Left ventricle myocardium inferior (tissue), 1 donor: ENCODE measurements at regions not wholly inside any gene's neighbourhood (a gene's known extent, or its start where the extent isn't known, plus 50 kb on each side); places are given as distances from the start of the nearest gene placed in this dataset.

Source experiments
- DNase-seq: peaks from one replicate; pipeline ENCODE4 v3.0.0-alpha.2; 2020
- H3K27ac ChIP-seq: fragments of 200-600 bp; replicated peaks from 2 replicates; pipeline ENCODE4 v1.8.0; 2021
- H3K27me3 ChIP-seq: fragments of 200-600 bp; 2 replicates; pipeline ENCODE4 v1.8.0; 2021; ENCODE audit warnings: low read depth
- H3K36me3 ChIP-seq: fragments of 200-600 bp; 2 replicates; pipeline ENCODE4 v1.8.0; 2021
- H3K4me1 ChIP-seq: fragments of 200-600 bp; 2 replicates; pipeline ENCODE4 v1.8.0; 2021
- H3K4me3 ChIP-seq: fragments of 200-600 bp; 2 replicates; pipeline ENCODE4 v1.8.0; 2021; ENCODE audit warnings: mild to moderate bottlenecking, moderate library complexity
- H3K9me3 ChIP-seq: fragments of 200-600 bp; replicated peaks from 2 replicates; pipeline ENCODE4 v1.8.0; 2021
- intact Hi-C: fragments of 100-400 bp; cut with micrococcal nuclease; formaldehyde crosslinking; loops from one replicate; pipeline ENCODE4 v1.11.0; 2022
- TF ChIP-seq, protein P1 (sequence below): fragments of 200-600 bp; IDR thresholded peaks from 2 replicates; pipeline ENCODE4 v1.8.0; 2021; ENCODE audit warnings: antibody characterized with exemption, mild to moderate bottlenecking, borderline replicate concordance
- donor health status: DM: no; HTN: yes; CAD: no; lungs with severe emphysema.

DNA sequence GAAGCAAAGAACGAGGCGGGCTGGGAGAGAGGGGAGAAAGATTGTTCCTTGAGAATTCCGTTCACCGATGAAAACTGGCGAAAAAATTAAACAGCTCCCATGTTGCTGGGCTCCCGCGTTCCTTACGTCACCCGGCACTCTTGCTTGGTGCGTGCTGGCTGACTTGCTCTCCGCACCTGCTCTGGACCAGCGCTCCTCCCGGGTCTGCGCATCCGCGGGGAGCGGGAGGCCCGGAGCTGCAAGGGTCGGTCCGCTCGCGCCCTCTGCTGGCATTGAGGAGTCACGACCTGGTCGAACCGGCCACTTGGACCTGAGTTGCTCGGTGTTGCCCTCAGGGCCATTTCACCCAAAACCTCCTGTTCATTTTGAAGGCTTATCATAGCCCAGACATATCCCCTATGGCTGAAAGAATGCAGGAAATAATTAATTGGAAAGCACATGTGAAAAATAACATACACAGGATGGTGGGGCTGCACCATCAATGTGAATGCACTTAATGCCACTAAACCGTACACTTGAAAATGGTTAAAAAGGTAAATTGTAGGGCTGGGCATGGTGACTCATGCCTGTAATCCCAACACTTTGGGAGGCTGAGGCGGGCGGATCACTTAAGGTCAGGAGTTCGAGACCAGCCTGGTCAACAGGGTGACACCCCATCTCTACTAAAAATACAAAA is 98.9 kb upstream of the BACE2 start:
- peak; percentile 80 for DNase-seq
- intact Hi-C loops, result loop anchor here (10.0 kb wide), 1 partner anchor 924 kb away; no protein-coding TSS in a partner anchor
- peak overlapping the region; percentile 57 for H3K4me3 ChIP-seq
- peaks cover 55% of the 10 kb centered on the region for H3K27me3 ChIP-seq
- TF ChIP-seq, protein P1, sequence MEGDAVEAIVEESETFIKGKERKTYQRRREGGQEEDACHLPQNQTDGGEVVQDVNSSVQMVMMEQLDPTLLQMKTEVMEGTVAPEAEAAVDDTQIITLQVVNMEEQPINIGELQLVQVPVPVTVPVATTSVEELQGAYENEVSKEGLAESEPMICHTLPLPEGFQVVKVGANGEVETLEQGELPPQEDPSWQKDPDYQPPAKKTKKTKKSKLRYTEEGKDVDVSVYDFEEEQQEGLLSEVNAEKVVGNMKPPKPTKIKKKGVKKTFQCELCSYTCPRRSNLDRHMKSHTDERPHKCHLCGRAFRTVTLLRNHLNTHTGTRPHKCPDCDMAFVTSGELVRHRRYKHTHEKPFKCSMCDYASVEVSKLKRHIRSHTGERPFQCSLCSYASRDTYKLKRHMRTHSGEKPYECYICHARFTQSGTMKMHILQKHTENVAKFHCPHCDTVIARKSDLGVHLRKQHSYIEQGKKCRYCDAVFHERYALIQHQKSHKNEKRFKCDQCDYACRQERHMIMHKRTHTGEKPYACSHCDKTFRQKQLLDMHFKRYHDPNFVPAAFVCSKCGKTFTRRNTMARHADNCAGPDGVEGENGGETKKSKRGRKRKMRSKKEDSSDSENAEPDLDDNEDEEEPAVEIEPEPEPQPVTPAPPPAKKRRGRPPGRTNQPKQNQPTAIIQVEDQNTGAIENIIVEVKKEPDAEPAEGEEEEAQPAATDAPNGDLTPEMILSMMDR, result peak; percentile 95
- no peaks in the 10 kb centered on the region for H3K36me3 ChIP-seq
- H3K9me3 ChIP-seq, result no peaks in the 10 kb centered on the region
- peaks cover 12% of the 10 kb centered on the region for H3K4me1 ChIP-seq
- no peak overlapping the region for H3K27ac ChIP-seq

DNA sequence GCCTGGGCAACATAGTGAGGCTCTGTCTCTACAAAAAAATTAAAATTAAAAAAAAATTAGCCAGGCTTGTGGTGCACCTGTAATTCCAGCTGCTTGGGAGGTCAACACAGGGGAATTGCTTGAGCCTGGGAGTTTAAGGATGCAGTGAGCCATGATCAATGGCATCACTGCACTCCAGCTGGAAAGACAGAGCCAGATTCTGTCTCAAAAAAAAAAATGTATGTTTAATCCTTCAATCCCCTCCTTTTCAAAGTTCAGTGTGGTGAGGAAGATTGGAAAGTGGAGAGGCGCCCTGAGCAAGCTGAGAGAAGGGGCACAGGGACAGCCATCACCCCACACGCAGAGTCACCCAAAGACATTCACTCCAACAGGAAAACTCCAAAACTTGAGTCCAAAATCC is 97.7 kb upstream of the BACE2 start:
- no peaks in the 10 kb centered on the region for H3K9me3 ChIP-seq
- TF ChIP-seq, protein P1, result no peak
- DNase-seq, result no peak
- H3K27me3 ChIP-seq, result peaks cover 55% of the 10 kb centered on the region
- H3K4me1 ChIP-seq, result peaks cover 8% of the 10 kb centered on the region
- intact Hi-C loops, result no loop called here
- H3K4me3 ChIP-seq, result no peak overlapping the region
- H3K36me3 ChIP-seq, result no peaks in the 10 kb centered on the region
- H3K27ac ChIP-seq, result no peak overlapping the region

DNA sequence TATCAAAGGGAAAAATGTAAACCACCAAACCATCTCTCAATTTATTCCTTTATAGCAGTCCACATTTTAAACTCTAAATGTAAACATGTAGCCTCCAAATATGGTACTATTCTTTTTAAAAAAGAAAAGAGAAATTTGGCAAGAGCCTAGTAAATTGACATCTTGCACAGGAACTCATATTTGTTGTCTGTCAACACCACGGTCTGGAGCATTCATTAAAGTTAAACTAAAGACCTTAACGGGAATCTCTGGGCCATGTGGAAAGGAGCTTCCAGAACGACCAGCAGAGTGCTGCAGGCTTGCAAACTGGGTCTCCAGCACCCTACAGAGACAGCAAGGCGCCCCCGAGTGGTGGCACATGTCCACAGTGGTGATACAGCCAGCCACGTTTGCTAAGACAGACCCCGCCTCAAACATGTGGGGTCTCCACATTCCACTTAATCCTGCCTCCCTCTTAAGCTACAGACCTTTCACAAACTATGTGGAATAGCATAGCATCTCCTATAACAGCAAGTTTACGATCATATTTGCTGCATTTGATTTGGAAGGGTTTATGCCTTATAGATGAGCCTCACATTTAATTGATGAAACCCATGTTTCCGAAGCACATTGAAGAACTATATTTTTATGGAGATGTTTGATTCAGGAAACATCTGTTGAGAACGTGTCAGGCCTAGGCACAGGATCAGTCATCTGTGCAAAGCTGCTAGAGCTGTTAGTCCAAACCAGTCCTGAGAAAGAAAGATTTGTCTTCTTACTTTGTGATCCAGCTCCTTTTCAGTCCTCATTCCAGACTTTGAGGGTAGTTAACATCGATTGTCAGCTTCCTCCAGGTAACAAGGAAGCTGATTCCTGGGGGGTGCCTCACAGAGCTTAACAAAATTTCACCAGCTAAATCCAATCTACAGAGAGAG is 96.4 kb upstream of the BACE2 start:
- DNase-seq, result no peak
- Histone ChIP-seq H3K4me3 (no peak overlapping the region), H3K27ac (no peak overlapping the region), H3K27me3 (peaks cover 56% of the 10 kb centered on the region), H3K36me3 (no peaks in the 10 kb centered on the region), H3K4me1 (peaks cover 8% of the 10 kb centered on the region), H3K9me3 (no peaks in the 10 kb centered on the region)
- intact Hi-C loops, result no loop called here
- TF ChIP-seq, protein P1, result no peak

DNA sequence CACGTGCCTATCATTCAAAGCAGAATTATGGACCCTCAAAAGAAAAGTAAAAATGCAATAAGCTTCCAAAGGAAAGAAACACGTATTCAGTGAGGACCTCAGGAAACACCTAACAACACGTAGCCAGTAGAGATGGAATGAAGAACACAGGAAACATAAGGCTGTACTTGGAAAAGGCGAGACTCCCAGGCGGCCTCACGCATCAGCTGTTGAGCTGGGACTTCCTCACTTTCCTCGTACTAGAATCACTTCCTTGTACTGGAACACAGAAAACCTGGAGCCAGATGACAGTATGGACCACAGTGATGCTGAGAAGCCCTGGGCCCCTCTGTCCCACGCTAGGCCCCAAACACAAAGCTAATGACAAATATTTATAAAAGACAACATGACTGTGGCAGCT is 94.4 kb upstream of the BACE2 start:
- no peak overlapping the region for H3K4me3 ChIP-seq
- intact Hi-C loops, result no loop called here
- H3K36me3 ChIP-seq, result no peaks in the 10 kb centered on the region
- peaks cover 4% of the 10 kb centered on the region for H3K4me1 ChIP-seq
- DNase-seq, result no peak
- H3K9me3 ChIP-seq, result no peaks in the 10 kb centered on the region
- TF ChIP-seq, protein P1, result no peak
- H3K27me3 ChIP-seq, result peaks cover 62% of the 10 kb centered on the region
- no peak overlapping the region for H3K27ac ChIP-seq

DNA sequence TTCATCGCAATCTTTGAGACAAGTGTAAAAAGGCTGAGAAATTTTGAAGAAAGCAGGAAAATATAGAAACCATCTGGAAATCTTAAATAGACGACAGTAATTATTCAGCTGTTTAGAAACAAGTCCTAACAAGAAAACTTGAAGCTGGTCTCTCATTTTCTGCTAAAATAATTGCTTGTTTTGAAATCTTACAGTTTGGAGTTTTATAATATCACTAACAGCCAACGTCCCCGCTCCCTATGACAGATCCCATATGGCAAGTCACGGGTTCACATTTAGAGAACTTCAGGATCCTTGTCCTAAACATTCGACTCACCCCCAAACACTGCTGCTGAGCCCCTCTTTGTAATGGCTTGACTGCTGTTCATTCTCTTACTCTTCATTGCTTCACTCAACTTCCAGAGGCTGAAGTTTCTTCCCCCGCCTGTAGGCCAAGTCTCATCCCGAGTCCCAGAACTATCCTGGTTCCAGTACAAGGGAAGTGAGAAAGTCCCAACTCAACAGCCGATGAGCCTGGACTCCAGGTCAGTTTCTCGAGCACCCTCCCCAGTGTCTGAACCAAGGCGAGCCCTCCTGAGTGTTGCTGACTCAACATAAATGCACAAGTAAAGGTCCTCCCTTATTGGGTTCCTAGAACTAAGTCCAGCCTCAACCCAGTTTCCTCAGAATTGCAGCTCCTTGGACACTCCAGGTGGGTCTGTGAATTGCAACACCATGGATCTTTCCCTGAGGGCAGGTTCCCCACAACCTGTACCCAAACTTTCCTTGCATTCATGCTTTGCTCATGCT is 93.4 kb upstream of the BACE2 start:
- no peaks in the 10 kb centered on the region for H3K9me3 ChIP-seq
- peaks cover 56% of the 10 kb centered on the region for H3K27me3 ChIP-seq
- TF ChIP-seq, protein P1, result no peak
- no peaks in the 10 kb centered on the region for H3K36me3 ChIP-seq
- no peak overlapping the region for H3K4me3 ChIP-seq
- no peak for DNase-seq
- H3K27ac ChIP-seq, result no peak overlapping the region
- intact Hi-C loops, result no loop called here
- no peaks in the 10 kb centered on the region for H3K4me1 ChIP-seq
